ENCODE measurements at regions not wholly inside any gene's neighbourhood (a gene's known extent, or its start where the extent isn't known, plus 50 kb on each side); places are given as distances from the start of the nearest gene placed in this dataset.

DNA sequence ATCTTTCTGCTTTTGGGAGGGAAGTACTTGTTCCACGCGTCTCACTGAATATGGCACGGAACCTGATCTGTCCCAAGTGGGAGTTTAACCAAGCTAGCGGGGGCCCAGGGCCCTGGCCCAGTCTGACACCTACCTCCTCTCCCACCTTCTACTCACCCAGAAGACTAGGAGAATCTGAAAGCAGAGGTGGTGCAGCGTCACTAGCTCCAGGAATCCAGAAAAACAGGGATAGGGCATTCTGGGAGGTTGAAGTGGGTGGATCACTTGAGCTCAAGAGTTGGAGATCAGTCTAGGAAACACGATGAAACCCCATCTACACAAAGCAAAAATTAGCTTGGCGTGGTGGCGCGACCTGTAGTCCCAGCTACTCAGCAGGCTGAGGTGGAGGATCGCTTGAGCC is 163.5 kb upstream of the ZNF267 start:
- no peak for TF ChIP-seq EZH2phosphoT487 (IDR thresholded peaks at IDR 0.05; ENCODE audit: borderline replicate concordance, low read length)
- TF ChIP-seq, protein P1, sequence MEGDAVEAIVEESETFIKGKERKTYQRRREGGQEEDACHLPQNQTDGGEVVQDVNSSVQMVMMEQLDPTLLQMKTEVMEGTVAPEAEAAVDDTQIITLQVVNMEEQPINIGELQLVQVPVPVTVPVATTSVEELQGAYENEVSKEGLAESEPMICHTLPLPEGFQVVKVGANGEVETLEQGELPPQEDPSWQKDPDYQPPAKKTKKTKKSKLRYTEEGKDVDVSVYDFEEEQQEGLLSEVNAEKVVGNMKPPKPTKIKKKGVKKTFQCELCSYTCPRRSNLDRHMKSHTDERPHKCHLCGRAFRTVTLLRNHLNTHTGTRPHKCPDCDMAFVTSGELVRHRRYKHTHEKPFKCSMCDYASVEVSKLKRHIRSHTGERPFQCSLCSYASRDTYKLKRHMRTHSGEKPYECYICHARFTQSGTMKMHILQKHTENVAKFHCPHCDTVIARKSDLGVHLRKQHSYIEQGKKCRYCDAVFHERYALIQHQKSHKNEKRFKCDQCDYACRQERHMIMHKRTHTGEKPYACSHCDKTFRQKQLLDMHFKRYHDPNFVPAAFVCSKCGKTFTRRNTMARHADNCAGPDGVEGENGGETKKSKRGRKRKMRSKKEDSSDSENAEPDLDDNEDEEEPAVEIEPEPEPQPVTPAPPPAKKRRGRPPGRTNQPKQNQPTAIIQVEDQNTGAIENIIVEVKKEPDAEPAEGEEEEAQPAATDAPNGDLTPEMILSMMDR (conservative IDR thresholded peaks at IDR 0.05; ENCODE audit: low read depth, low read length): no peak
